ENCODE measurements at regions not wholly inside any gene's neighbourhood (a gene's known extent, or its start where the extent isn't known, plus 50 kb on each side); places are given as distances from the start of the nearest gene placed in this dataset.

DNA sequence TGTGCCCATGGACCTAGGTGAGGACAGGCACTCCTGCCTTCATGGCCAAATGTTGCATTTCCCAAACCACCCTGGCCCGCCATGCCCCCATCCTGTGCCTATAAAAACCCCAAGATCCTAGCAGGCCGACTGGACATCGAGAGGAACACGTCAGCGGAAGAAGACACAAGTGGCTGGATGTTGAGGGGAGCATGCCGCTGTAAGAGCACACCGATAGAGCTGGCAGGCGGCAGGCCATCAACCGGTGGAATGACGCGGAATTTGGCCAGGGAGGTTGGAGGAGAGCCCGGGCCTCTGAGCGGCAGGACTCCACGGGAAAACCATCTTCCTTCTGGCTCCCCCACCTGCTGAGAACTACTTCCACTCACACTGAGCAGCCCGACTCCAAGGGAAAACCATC is 361.1 kb upstream of the TMPRSS15 start:
- Histone ChIP-seq H3K4me1 (ENCODE audit: control insufficient read depth in 1 of 2, insufficient read depth in 2 of 2, low read length in 2 of 2) (no peaks in the 10 kb centered on the region), H3K9me3 (ENCODE audit: insufficient read depth, low read depth, low read length) (peaks cover 3% of the 10 kb centered on the region), H3K23ac (ENCODE audit: low read length) (no peak overlapping the region), H3K79me2 (ENCODE audit: control insufficient read depth, insufficient read depth, low read length, poor library complexity) (no peaks in the 10 kb centered on the region), H4K91ac (ENCODE audit: low read depth, low read length) (no peak overlapping the region), H4K8ac (ENCODE audit: low read depth, low read length) (no peak overlapping the region), H2BK12ac (ENCODE audit: low read length) (no peak overlapping the region), H3K9ac (ENCODE audit: low read length) (no peak overlapping the region), H3K36me3 (ENCODE audit: control insufficient read depth in 1 of 2, insufficient read depth in 2 of 2, low read length in 2 of 2) (no peaks in the 10 kb centered on the region), H2BK5ac (ENCODE audit: low read depth, low read length, poor library complexity) (no peak overlapping the region), H4K12ac (ENCODE audit: low read depth, low read length) (no peak overlapping the region), H3K27ac (ENCODE audit: low read depth, low read length) (no peak overlapping the region), H3K14ac (ENCODE audit: low read length) (no peak overlapping the region), H3K18ac (ENCODE audit: low read length) (no peak overlapping the region), H3K4me2 (ENCODE audit: low read length) (no peak overlapping the region), H3K79me1 (ENCODE audit: low read length) (no peaks in the 10 kb centered on the region), H2AK5ac (ENCODE audit: low read length) (no peak overlapping the region), H3K27me3 (ENCODE audit: insufficient read depth, low read length) (no peaks in the 10 kb centered on the region), H3K4me3 (ENCODE audit: low read depth, low read length) (no peak overlapping the region), H2BK120ac (ENCODE audit: insufficient read depth, low read length, poor library complexity) (no peak overlapping the region), H3K4ac (ENCODE audit: low read depth, low read length) (no peak overlapping the region), H2AFZ (ENCODE audit: insufficient read depth, low read length, poor library complexity) (no peak overlapping the region)
- no peak for DNase-seq
- WGBS (ENCODE audit: extremely low coverage, insufficient coverage, insufficient read length) = no CpG with 5 or more reads among the region's 15 CpGs

DNA sequence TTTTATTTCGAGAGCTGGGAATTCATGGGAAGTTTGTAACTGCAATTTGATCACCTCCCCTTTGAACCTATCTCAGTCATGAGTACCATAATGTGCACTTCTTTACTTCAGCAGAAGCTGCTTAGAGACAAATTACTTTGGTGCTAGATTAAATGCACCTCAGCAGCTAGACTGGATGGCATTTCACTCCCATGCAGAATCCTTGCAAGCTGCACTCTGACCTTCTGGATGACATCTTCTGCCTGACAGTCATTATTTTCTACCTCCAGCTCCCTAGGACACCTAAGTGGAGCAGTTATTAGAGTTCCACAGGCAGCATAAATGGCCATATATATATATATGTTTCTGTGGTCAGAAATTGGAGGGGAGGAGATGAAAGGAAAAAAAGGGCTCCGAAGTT is 366.0 kb upstream of the TMPRSS15 start:
- H3K36me3 ChIP-seq (ENCODE audit: control insufficient read depth in 1 of 2, insufficient read depth in 2 of 2, low read length in 2 of 2) = no peaks in the 10 kb centered on the region
- H3K9me3 ChIP-seq (ENCODE audit: insufficient read depth, low read depth, low read length) = peaks cover 3% of the 10 kb centered on the region
- no peak overlapping the region for H3K9ac ChIP-seq (ENCODE audit: low read length)
- H2BK120ac ChIP-seq (ENCODE audit: insufficient read depth, low read length, poor library complexity) = no peak overlapping the region
- no peak overlapping the region for H3K14ac ChIP-seq (ENCODE audit: low read length)
- no peaks in the 10 kb centered on the region for H3K27me3 ChIP-seq (ENCODE audit: insufficient read depth, low read length)
- H4K12ac ChIP-seq (ENCODE audit: low read depth, low read length) = no peak overlapping the region
- no peaks in the 10 kb centered on the region for H3K79me2 ChIP-seq (ENCODE audit: control insufficient read depth, insufficient read depth, low read length, poor library complexity)
- H2AFZ ChIP-seq (ENCODE audit: insufficient read depth, low read length, poor library complexity) = no peak overlapping the region
- H3K4me3 ChIP-seq (ENCODE audit: low read depth, low read length) = no peak overlapping the region
- no peak overlapping the region for H3K4ac ChIP-seq (ENCODE audit: low read depth, low read length)
- H4K91ac ChIP-seq (ENCODE audit: low read depth, low read length) = no peak overlapping the region
- no peaks in the 10 kb centered on the region for H3K79me1 ChIP-seq (ENCODE audit: low read length)
- no peak overlapping the region for H4K8ac ChIP-seq (ENCODE audit: low read depth, low read length)
- no peak overlapping the region for H3K23ac ChIP-seq (ENCODE audit: low read length)
- H3K4me2 ChIP-seq (ENCODE audit: low read length) = no peak overlapping the region
- no peak overlapping the region for H3K27ac ChIP-seq (ENCODE audit: low read depth, low read length)
- no peak overlapping the region for H2AK5ac ChIP-seq (ENCODE audit: low read length)
- H3K4me1 ChIP-seq (ENCODE audit: control insufficient read depth in 1 of 2, insufficient read depth in 2 of 2, low read length in 2 of 2) = no peaks in the 10 kb centered on the region
- no peak overlapping the region for H3K18ac ChIP-seq (ENCODE audit: low read length)
- no peak overlapping the region for H2BK5ac ChIP-seq (ENCODE audit: low read depth, low read length, poor library complexity)
- DNase-seq = no peak
- no peak overlapping the region for H2BK12ac ChIP-seq (ENCODE audit: low read length)
- no CpG with 5 or more reads among the region's 2 CpGs for WGBS (ENCODE audit: extremely low coverage, insufficient coverage, insufficient read length)

DNA sequence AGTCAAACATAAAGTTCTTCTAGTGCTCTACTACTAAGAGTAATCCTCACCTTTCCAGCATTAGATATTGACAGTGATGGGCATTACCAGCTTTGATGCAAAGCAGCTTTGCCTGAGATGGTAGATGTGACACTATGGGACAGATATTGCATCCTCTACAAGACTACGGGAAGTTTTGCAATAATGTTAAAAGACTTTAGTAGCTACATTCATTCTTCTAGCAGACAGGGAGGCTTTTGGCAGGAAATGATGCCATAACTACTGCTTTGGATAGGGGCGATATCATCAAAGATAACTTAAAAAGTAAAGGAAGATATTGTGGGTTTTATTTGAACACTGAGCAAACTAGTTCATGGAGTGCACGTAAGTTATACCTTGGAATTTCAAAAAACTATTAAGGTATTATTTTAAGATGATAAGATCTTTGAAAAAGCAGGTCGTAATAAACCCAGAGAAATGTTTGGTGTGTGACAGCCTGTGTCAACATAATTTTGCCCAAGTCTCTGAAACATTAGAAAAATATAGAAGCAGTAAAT is 368.3 kb upstream of the TMPRSS15 start:
- Histone ChIP-seq H2BK5ac (ENCODE audit: low read depth, low read length, poor library complexity) (no peak overlapping the region), H3K14ac (ENCODE audit: low read length) (no peak overlapping the region), H4K91ac (ENCODE audit: low read depth, low read length) (no peak overlapping the region), H2BK12ac (ENCODE audit: low read length) (no peak overlapping the region), H2AFZ (ENCODE audit: insufficient read depth, low read length, poor library complexity) (no peak overlapping the region), H3K23ac (ENCODE audit: low read length) (no peak overlapping the region), H3K4me2 (ENCODE audit: low read length) (no peak overlapping the region), H2BK120ac (ENCODE audit: insufficient read depth, low read length, poor library complexity) (no peak overlapping the region), H3K4me1 (ENCODE audit: control insufficient read depth in 1 of 2, insufficient read depth in 2 of 2, low read length in 2 of 2) (no peaks in the 10 kb centered on the region), H3K18ac (ENCODE audit: low read length) (no peak overlapping the region), H3K79me1 (ENCODE audit: low read length) (no peaks in the 10 kb centered on the region), H4K8ac (ENCODE audit: low read depth, low read length) (no peak overlapping the region), H3K36me3 (ENCODE audit: control insufficient read depth in 1 of 2, insufficient read depth in 2 of 2, low read length in 2 of 2) (no peaks in the 10 kb centered on the region), H3K9ac (ENCODE audit: low read length) (no peak overlapping the region), H3K4me3 (ENCODE audit: low read depth, low read length) (no peak overlapping the region), H3K79me2 (ENCODE audit: control insufficient read depth, insufficient read depth, low read length, poor library complexity) (no peaks in the 10 kb centered on the region), H2AK5ac (ENCODE audit: low read length) (no peak overlapping the region), H3K27me3 (ENCODE audit: insufficient read depth, low read length) (no peaks in the 10 kb centered on the region), H3K4ac (ENCODE audit: low read depth, low read length) (no peak overlapping the region), H3K9me3 (ENCODE audit: insufficient read depth, low read depth, low read length) (no peaks in the 10 kb centered on the region), H4K12ac (ENCODE audit: low read depth, low read length) (no peak overlapping the region), H3K27ac (ENCODE audit: low read depth, low read length) (no peak overlapping the region)
- DNase-seq = no peak
- WGBS (ENCODE audit: extremely low coverage, insufficient coverage, insufficient read length) = no CpG with 5 or more reads among the region's 4 CpGs

DNA sequence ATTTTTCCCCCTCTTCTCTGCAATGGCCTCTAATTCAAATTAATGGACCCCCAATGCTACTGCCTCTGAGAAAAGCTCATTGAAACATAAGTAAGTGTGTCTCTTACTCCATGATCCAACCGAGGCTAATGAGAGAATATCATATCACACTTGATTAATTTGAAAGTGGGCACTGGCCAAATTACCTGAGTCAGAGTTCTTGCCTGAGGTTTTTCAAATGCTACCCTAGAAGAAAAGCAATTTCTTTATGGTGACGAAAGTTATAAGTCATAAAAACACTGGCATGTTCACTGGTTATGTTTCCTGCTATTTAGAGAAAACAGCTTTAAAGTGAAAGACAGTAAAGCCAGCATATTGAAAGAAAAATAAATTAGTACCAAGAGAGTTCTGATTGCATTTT is 368.8 kb upstream of the TMPRSS15 start:
- no peak overlapping the region for H4K91ac ChIP-seq (ENCODE audit: low read depth, low read length)
- no peak overlapping the region for H3K9ac ChIP-seq (ENCODE audit: low read length)
- H3K23ac ChIP-seq (ENCODE audit: low read length) = no peak overlapping the region
- H3K9me3 ChIP-seq (ENCODE audit: insufficient read depth, low read depth, low read length) = no peaks in the 10 kb centered on the region
- H3K79me1 ChIP-seq (ENCODE audit: low read length) = no peaks in the 10 kb centered on the region
- DNase-seq = peak in 1 of 2 donors; percentile 19
- no peak overlapping the region for H4K12ac ChIP-seq (ENCODE audit: low read depth, low read length)
- H3K4me2 ChIP-seq (ENCODE audit: low read length) = no peak overlapping the region
- H3K27ac ChIP-seq (ENCODE audit: low read depth, low read length) = no peak overlapping the region
- no peak overlapping the region for H2BK12ac ChIP-seq (ENCODE audit: low read length)
- H3K14ac ChIP-seq (ENCODE audit: low read length) = no peak overlapping the region
- H3K4me1 ChIP-seq (ENCODE audit: control insufficient read depth in 1 of 2, insufficient read depth in 2 of 2, low read length in 2 of 2) = no peaks in the 10 kb centered on the region
- H4K8ac ChIP-seq (ENCODE audit: low read depth, low read length) = no peak overlapping the region
- WGBS (ENCODE audit: extremely low coverage, insufficient coverage, insufficient read length) = no CpG with 5 or more reads among the region's 2 CpGs
- no peak overlapping the region for H3K4ac ChIP-seq (ENCODE audit: low read depth, low read length)
- no peak overlapping the region for H2BK120ac ChIP-seq (ENCODE audit: insufficient read depth, low read length, poor library complexity)
- H3K27me3 ChIP-seq (ENCODE audit: insufficient read depth, low read length) = no peaks in the 10 kb centered on the region
- H3K4me3 ChIP-seq (ENCODE audit: low read depth, low read length) = no peak overlapping the region
- no peak overlapping the region for H2AK5ac ChIP-seq (ENCODE audit: low read length)
- H3K18ac ChIP-seq (ENCODE audit: low read length) = no peak overlapping the region
- no peaks in the 10 kb centered on the region for H3K36me3 ChIP-seq (ENCODE audit: control insufficient read depth in 1 of 2, insufficient read depth in 2 of 2, low read length in 2 of 2)
- no peaks in the 10 kb centered on the region for H3K79me2 ChIP-seq (ENCODE audit: control insufficient read depth, insufficient read depth, low read length, poor library complexity)
- H2AFZ ChIP-seq (ENCODE audit: insufficient read depth, low read length, poor library complexity) = no peak overlapping the region
- H2BK5ac ChIP-seq (ENCODE audit: low read depth, low read length, poor library complexity) = no peak overlapping the region
